K562 (cell line): ENCODE measurements at regions not wholly inside any gene's neighbourhood (a gene's known extent, or its start where the extent isn't known, plus 50 kb on each side); places are given as distances from the start of the nearest gene placed in this dataset.
A peak's percentile ranks its signal among the peaks of the same experiment; 100 is the strongest.

ENCODE experiments used
- ATAC-seq: fragments of 200-7000 bp; cut with Tn5 transposase; 3 replicates; pipeline ENCODE4 v1.9.1; 2020; ENCODE audit warnings: moderate library complexity
- BruUV-seq: library from RNA; stranded (reverse); fragments of 400-500 nt; replicated peaks from 2 replicates; lab custom pipeline; 2021; lab: Mats Ljungman, UMichigan
- CTCF ChIA-PET: fragments of 300-600 bp; formaldehyde crosslinking; extraction: SDS; loops from one replicate; lab custom pipeline; 2021; ENCODE audit warnings: low intra/inter-chr PET ratio; lab: Yijun Ruan, JAX
- POLR2A ChIA-PET: fragments of 300-600, 350-650 bp; sonication (Branson Sonifier 250); formaldehyde crosslinking; extraction: SDS; loops from one replicate; lab custom pipeline; 2021; ENCODE audit warnings: antibody characterized with exemption, inconsistent platforms; lab: Yijun Ruan, JAX
- DNase-seq, 4 experiments: peaks; one replicate each; pipeline versions ENCODE4 v3.0.0 to v3.0.0-alpha.2; 2011 to 2018; ENCODE audit warnings: low spot score in 3 of 4, mixed read lengths in 3 of 4; ENCODE audit errors: extremely low read depth in 1 of 4
- FAIRE-seq: peaks from 2 replicates; lab custom pipeline; 2011; peaks lifted over from hg19 to GRCh38; lab: Jason Lieb, UNC
- H2AFZ ChIP-seq: 2 replicates; pipeline ENCODE4 v1.6.0; 2011; ENCODE audit warnings: low read depth, low read length, control low read depth, inconsistent platforms
- H3K27ac ChIP-seq: fragments of 200-600 bp; 3 replicates; pipeline ENCODE4 v1.8.0; 2011; ENCODE audit warnings: low read depth, mild to moderate bottlenecking, control low read depth, inconsistent platforms, low read length, moderate library complexity, mixed read lengths; ENCODE audit errors: extremely low read depth
- H3K27me3 ChIP-seq, 2 experiments: fragments of 300-600 bp in 1 of 2; 2 replicates in 1 of 2; 3 replicates in 1 of 2; pipeline versions ENCODE4 v1.6.0 to v1.8.0; 2011; ENCODE audit warnings: inconsistent platforms in 2 of 2, low read length in 2 of 2, mild to moderate bottlenecking in 1 of 2, mixed read lengths in 1 of 2, moderate library complexity in 1 of 2; ENCODE audit not compliant: control insufficient read depth in 2 of 2, insufficient read depth in 2 of 2
- H3K36me3 ChIP-seq: fragments of 300-600 bp; 3 replicates; pipeline ENCODE4 v1.8.0; 2011; ENCODE audit warnings: mild to moderate bottlenecking, low read length, inconsistent platforms; ENCODE audit not compliant: control insufficient read depth, insufficient read depth
- H3K4me1 ChIP-seq, 2 experiments: fragments of 200-600 bp in 1 of 2; replicated peaks in 1 of 2; 2 replicates in 1 of 2; 3 replicates in 1 of 2; pipeline versions ENCODE4 v1.5.1 to v1.8.0; 2011; ENCODE audit warnings: inconsistent platforms in 2 of 2, low read length in 2 of 2, mild to moderate bottlenecking in 1 of 2, mixed read lengths in 1 of 2, moderate library complexity in 1 of 2; ENCODE audit not compliant: control insufficient read depth in 2 of 2, insufficient read depth in 2 of 2
- H3K4me2 ChIP-seq: 2 replicates; pipeline ENCODE4 v1.6.1; 2011; ENCODE audit warnings: low read length, control low read depth, inconsistent platforms, mixed read lengths; ENCODE audit not compliant: insufficient read depth
- H3K4me3 ChIP-seq: fragments of 200-600 bp; sonication (generic), shearing (Covaris generic); 2 replicates; pipeline ENCODE4 v1.5.1; 2016; ENCODE audit warnings: control low read depth, inconsistent platforms
- H3K79me2 ChIP-seq: fragments of 200-600 bp; 3 replicates; pipeline ENCODE4 v1.8.0; 2011; ENCODE audit warnings: low read length, inconsistent platforms; ENCODE audit not compliant: control insufficient read depth, insufficient read depth
- H3K9ac ChIP-seq, 2 experiments: 2 replicates each; pipeline versions ENCODE4 v1.6.0 to v1.6.1; 2011; ENCODE audit warnings: low read depth in 2 of 2, low read length in 2 of 2, control low read depth in 1 of 2, inconsistent platforms in 1 of 2, mild to moderate bottlenecking in 1 of 2, mixed read lengths in 1 of 2; ENCODE audit not compliant: insufficient read depth in 1 of 2
- H3K9me1 ChIP-seq: one replicate; pipeline ENCODE4 v1.6.0; 2011; ENCODE audit warnings: inconsistent platforms, mild to moderate bottlenecking, low read length, moderate library complexity; ENCODE audit not compliant: control insufficient read depth, insufficient read depth
- H3K9me3 ChIP-seq: replicated peaks from 2 replicates; pipeline ENCODE4 v1.5.1; 2011; ENCODE audit warnings: low read depth, low read length, inconsistent platforms; ENCODE audit not compliant: control insufficient read depth, insufficient read depth
- H4K20me1 ChIP-seq: replicated peaks from 2 replicates; pipeline ENCODE4 v1.6.1; 2011; ENCODE audit warnings: low read length, inconsistent platforms, mixed read lengths; ENCODE audit not compliant: control insufficient read depth, insufficient read depth
- BRCA1 ChIP-seq, 2 experiments: fragments of 450-650 bp in 1 of 2; sonication (generic) in 1 of 2; formaldehyde crosslinking in 1 of 2; IDR thresholded peaks; 2 replicates each; pipeline versions ENCODE4 v1.5.0 to v1.6.1; 2017 to 2020; ENCODE audit warnings: mild to moderate bottlenecking in 1 of 2, missing genetic modification reagents in 1 of 2
- HNRNPLL ChIP-seq: fragments of 200-400 bp; formaldehyde crosslinking; IDR thresholded peaks from 2 replicates; pipeline ENCODE4 v1.6.1; 2017; ENCODE audit warnings: low read length, low read depth, mild to moderate bottlenecking; ENCODE audit not compliant: poor library complexity, severe bottlenecking
- MBD2 ChIP-seq: sonication (generic); IDR thresholded peaks from 2 replicates; pipeline ENCODE4 v1.6.1; 2016; ENCODE audit warnings: low read depth, borderline replicate concordance
- MCM2 ChIP-seq: fragments of 450-650 bp; IDR thresholded peaks from 2 replicates; pipeline ENCODE4 v1.6.1; 2017; ENCODE audit warnings: low read depth, mild to moderate bottlenecking
- NCOA1 ChIP-seq: fragments of 450-650 bp; IDR thresholded peaks from 2 replicates; pipeline ENCODE4 v1.6.1; 2016; ENCODE audit warnings: low read depth
- NONO ChIP-seq, 2 experiments: fragments of 200-400 bp in 1 of 2; fragments of 450-650 bp in 1 of 2; formaldehyde crosslinking in 1 of 2; IDR thresholded peaks; 2 replicates each; pipeline ENCODE4 v1.6.1; 2017; ENCODE audit warnings: low read depth in 2 of 2, mild to moderate bottlenecking in 2 of 2, moderate library complexity in 2 of 2, low read length in 1 of 2
- NR4A1 ChIP-seq, 2 experiments: fragments of 250-450 bp in 1 of 2; fragments of 450-650 bp in 1 of 2; sonication (Bioruptor Pico) in 1 of 2; IDR thresholded peaks; 2 replicates each; pipeline versions ENCODE4 v1.4.0 to v1.6.1; 2016 to 2020; ENCODE audit warnings: mild to moderate bottlenecking in 2 of 2, missing compliant biosample characterization in 1 of 2, missing genetic modification characterization in 1 of 2, moderate library complexity in 1 of 2
- PHF20 ChIP-seq: fragments of 450-650 bp; IDR thresholded peaks from 2 replicates; pipeline ENCODE4 v1.6.1; 2018; ENCODE audit not compliant: partially characterized antibody
- POLR2B ChIP-seq: fragments of 450-650 bp; IDR thresholded peaks from 2 replicates; pipeline ENCODE4 v1.6.1; 2018; ENCODE audit warnings: low read depth; ENCODE audit not compliant: partially characterized antibody
- PYGO2 ChIP-seq: fragments of 450-650 bp; IDR thresholded peaks from 2 replicates; pipeline ENCODE4 v1.6.1; 2016; ENCODE audit warnings: mild to moderate bottlenecking, missing genetic modification characterization, moderate library complexity, missing compliant biosample characterization
- SRF ChIP-seq, 2 experiments: fragments of 250-450, 450-650 bp in 1 of 2; sonication (Bioruptor Pico) in 1 of 2; sonication (generic) in 1 of 2; formaldehyde crosslinking; IDR thresholded peaks; 2 replicates each; pipeline versions ENCODE4 v1.5.0 to v1.5.1; 2020 to 2022; ENCODE audit warnings: mild to moderate bottlenecking in 1 of 2, missing genetic modification reagents in 1 of 2
- ZFPM2 ChIP-seq: fragments of 250-450 bp; sonication (Bioruptor Pico); IDR thresholded peaks from 2 replicates; pipeline ENCODE4 v1.5.1; 2022; ENCODE audit warnings: mild to moderate bottlenecking
- ZNF124 ChIP-seq: sonication (generic); formaldehyde crosslinking; IDR thresholded peaks from 2 replicates; pipeline ENCODE4 v1.8.1; 2022; ENCODE audit warnings: missing genetic modification reagents
- WGBS: fragments of 100-300 bp; shearing (Covaris generic); methylation state at CpG from one replicate; pipeline ENCODE4 v1.1.6; 2016; ENCODE audit warnings: low coverage, mixed read lengths; ENCODE audit not compliant: insufficient coverage; ENCODE audit errors: missing lambda C conversion rate; 5-methylcytosine and 5-hydroxymethylcytosine counted together
- in situ Hi-C: fragments of 300-500 bp; cut with MboI; formaldehyde crosslinking; loops from 4 replicates; pipeline ENCODE4 v1.15.0; 2018; ENCODE audit warnings: inconsistent platforms, mixed read lengths
- intact Hi-C: fragments of 100-400 bp; cut with micrococcal nuclease; formaldehyde crosslinking; loops from 2 replicates; pipeline ENCODE4 v1.14.2; 2022
- TF ChIP-seq, protein P1 (sequence below), 2 experiments: fragments of 450-650 bp; formaldehyde crosslinking in 1 of 2; IDR thresholded peaks; 2 replicates each; pipeline versions ENCODE4 v1.4.0 to v1.6.1; 2014 to 2020; ENCODE audit warnings: mild to moderate bottlenecking in 2 of 2, borderline replicate concordance in 1 of 2, low read depth in 1 of 2

DNA sequence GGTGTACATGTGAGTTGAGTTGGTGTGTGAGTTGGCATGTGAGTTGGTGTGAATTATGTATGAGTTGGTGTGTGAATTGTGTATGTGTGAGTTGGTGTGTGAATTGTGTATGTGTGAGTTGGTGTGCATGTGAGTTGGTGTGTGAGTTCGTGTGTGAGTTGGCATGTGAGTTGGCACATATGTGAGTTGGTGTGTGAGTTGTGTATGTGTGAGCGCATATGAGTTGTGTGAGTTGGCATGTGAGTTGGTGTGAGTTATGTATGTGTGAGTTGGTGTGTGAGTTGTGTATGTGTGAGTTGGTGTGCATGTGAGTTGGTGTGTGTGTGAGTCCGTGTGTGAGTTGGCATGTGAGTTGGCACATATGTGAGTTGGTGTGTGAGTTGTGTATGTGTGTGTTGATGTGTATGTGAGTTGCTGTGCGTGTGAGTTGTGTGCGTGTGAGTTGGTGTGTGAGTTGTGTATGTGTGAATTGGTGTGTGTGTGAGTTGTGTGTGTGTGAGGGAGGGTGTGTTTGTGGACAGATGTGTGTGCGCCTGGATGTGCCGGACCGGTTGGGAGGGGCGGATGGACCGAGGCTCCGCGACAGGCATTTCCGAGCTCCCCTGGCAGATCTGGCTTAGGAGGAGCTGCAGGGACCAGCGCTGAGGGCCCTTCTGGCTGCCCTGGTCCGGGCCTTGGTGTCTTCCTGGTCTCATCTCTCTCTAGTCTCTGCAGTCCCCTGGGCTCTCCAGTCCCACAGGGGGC is 162.5 kb upstream of the IER5L start:
- POLR2A ChIA-PET: no interaction called here
- TF ChIP-seq ZFPM2 (CRISPR knock-in tag): no peak
- TF ChIP-seq, protein P1, sequence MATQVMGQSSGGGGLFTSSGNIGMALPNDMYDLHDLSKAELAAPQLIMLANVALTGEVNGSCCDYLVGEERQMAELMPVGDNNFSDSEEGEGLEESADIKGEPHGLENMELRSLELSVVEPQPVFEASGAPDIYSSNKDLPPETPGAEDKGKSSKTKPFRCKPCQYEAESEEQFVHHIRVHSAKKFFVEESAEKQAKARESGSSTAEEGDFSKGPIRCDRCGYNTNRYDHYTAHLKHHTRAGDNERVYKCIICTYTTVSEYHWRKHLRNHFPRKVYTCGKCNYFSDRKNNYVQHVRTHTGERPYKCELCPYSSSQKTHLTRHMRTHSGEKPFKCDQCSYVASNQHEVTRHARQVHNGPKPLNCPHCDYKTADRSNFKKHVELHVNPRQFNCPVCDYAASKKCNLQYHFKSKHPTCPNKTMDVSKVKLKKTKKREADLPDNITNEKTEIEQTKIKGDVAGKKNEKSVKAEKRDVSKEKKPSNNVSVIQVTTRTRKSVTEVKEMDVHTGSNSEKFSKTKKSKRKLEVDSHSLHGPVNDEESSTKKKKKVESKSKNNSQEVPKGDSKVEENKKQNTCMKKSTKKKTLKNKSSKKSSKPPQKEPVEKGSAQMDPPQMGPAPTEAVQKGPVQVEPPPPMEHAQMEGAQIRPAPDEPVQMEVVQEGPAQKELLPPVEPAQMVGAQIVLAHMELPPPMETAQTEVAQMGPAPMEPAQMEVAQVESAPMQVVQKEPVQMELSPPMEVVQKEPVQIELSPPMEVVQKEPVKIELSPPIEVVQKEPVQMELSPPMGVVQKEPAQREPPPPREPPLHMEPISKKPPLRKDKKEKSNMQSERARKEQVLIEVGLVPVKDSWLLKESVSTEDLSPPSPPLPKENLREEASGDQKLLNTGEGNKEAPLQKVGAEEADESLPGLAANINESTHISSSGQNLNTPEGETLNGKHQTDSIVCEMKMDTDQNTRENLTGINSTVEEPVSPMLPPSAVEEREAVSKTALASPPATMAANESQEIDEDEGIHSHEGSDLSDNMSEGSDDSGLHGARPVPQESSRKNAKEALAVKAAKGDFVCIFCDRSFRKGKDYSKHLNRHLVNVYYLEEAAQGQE (IDR thresholded peaks at IDR 0.05; ENCODE audit: borderline replicate concordance): no peak
- TF ChIP-seq, protein P1 (CRISPR knock-in tag; IDR thresholded peaks at IDR 0.05; ENCODE audit: low read depth): no peak
- no peak for TF ChIP-seq MCM2
- TF ChIP-seq MBD2: no peak
- no peak for TF ChIP-seq POLR2B
- peak; percentile 64 for TF ChIP-seq PHF20
- no peak for TF ChIP-seq HNRNPLL
- no peak for TF ChIP-seq ZNF124 (CRISPR knock-in tag)
- TF ChIP-seq NONO (IDR thresholded peaks at IDR 0.05; ENCODE audit: low read depth in 2 of 2, low read length in 1 of 2): no peak
- no peak for TF ChIP-seq NR4A1 (CRISPR knock-in tag; IDR thresholded peaks at IDR 0.05)
- TF ChIP-seq NR4A1 (tag; IDR thresholded peaks at IDR 0.05): no peak
- no peak for TF ChIP-seq BRCA1 (IDR thresholded peaks at IDR 0.05)
- no peak for TF ChIP-seq BRCA1 (CRISPR knock-in tag; IDR thresholded peaks at IDR 0.05)
- TF ChIP-seq SRF (CRISPR knock-in tag; IDR thresholded peaks at IDR 0.05): no peak
- TF ChIP-seq NCOA1: no peak
- TF ChIP-seq PYGO2: no peak

More for the DNA sequence above, 162.5 kb upstream of the IER5L start:
- Histone ChIP-seq H4K20me1 (no peaks in the 10 kb centered on the region), H3K4me3 (no peak overlapping the region), H3K9ac (peak overlapping the region in 1 of 2 experiments; percentile 22; a peak in 1 of 4 replicates), H3K27ac (no peak overlapping the region), H3K4me1 (peaks cover 0 to 40% of the 10 kb centered on the region in 2 experiments; a peak in 2 of 5 replicates), H3K9me3 (no peaks in the 10 kb centered on the region), H3K79me2 (no peaks in the 10 kb centered on the region), H3K36me3 (no peaks in the 10 kb centered on the region), H3K27me3 (no peaks in the 10 kb centered on the region), H2AFZ (no peak overlapping the region), H3K9me1 (no peaks in the 10 kb centered on the region), H3K4me2 (no peak overlapping the region)
- ATAC-seq (peak; percentile 60), DNase-seq (no peak), FAIRE-seq (peak; percentile 89)
- intact Hi-C loops: loop anchor here (10.0 kb wide), 1 partner anchor 154 kb away; no protein-coding TSS in a partner anchor
- no TSS peak for BruUV-seq
- in situ Hi-C loops: loop anchor here (25.0 kb wide), 1 partner anchor 272 kb away; the partner anchor contains the start of gene C9orf50
- CTCF ChIA-PET: no interaction called here
- 39% methylated on average over 12 of the region's 15 CpGs for WGBS
